GM21381 (cell line): ENCODE measurements at regions not wholly inside any gene's neighbourhood (a gene's known extent, or its start where the extent isn't known, plus 50 kb on each side); places are given as distances from the start of the nearest gene placed in this dataset.
"Not testable (repeated sequence)": the region's sequence is repeated elsewhere in the genome, so short reads cannot be mapped to it uniquely, and the experiment has no call there.

Experiments
- ATAC-seq: cut with Tn5 transposase; IDR thresholded peaks from one replicate; pipeline ENCODE4 v1.9.1; 2021; ENCODE audit warnings: mild to moderate bottlenecking, moderate library complexity; ENCODE audit not compliant: unreplicated experiment

DNA sequence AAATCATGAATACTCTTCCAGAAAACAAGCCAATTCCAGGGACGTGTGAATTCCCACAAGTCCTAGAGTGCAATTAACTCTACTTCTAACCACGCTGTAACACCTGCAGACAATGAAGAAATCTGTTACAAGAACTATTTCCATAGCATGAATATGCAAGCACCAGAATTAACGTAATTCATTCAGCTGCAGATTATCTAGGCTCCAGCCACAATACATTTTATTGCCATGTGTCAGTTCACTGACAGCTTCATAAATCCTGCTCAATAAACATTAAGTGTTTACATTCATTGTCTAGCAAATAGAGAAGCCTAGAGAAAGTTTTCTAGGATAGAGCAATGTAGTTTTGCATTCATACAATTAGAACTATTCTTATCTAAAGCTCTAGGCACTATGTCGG lies 1348.5 kb downstream of the GRIK2 start:
- no peak for ATAC-seq

- no peak for ATAC-seq
Measured at GRCh38 chr6:102736941-102737368, 1343.4 kb downstream of the GRIK2 start.

DNA sequence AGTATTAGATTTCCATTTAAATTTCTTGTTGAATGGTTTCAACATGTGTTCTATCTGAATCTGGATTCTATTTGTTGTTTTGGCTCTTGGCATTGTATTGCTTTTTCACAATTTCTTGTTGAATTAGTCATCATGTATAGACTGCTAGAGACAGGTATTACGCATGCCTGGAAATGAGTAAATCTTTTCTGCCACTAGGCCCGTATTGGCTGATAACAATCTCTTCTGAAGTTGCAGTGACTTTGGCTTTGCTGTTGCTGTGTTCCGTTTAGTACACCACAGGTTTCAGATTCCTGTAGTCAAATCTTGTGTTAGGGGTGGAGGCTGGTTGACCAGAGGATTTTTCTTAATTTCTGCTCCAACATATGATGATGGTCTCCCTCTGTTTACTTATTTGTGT lies 1339.4 kb downstream of the GRIK2 start:
- no peak for ATAC-seq

GRCh38 chr6:102722086-102722485 lies 1328.6 kb downstream of the GRIK2 start:
- ATAC-seq = not testable (repeated sequence)

DNA sequence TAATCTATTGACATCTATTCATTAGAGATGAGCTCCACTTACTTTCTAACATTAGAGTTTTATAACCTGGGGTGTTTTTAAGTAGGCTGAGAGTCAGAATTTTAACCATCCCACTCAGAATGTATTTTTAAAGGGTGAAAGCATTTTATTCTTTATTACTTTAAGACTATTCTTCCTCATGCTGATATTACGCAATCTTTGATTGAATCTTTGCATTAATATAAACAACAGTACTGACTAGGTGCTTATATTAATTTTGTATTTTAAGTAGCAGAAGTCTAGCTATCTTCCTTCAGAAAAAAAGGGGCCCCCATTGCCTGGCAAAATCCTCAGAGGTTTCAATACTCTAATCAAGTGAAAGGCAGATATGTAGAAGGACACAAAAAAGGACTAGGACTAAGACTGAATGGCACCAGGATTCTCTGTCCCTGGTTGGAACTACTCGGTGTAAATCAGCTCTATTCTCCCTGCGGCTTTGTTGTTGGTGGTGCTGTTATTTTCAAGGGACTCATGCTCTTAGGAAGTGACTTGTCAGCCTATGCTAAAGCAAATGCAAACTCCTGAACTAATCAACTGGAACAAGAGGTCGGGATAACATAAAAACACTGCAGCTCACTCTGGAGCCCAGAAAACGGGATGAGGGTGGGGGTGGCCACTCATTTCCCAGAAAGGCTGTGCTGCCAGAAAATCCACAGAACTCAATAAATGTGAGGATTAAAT lies 1324.4 kb downstream of the GRIK2 start:
- ATAC-seq = no peak

DNA sequence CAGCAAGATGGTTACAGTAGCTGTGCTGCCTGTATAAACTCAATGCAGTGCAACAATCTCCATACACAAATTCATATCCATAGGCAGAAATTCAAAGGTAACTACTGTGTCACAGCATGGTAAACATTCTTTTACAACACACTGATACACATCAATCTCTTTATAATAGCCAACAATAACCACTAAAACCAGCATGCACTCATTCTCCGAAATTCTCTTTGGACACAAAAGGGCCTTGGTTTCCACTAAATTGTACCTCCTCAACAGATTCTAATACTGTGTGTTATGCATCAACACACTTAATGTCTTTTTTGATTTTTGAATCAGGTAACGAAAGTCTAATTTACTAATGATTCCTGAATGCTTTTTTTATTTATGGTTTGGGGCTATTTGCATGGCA lies 1323.7 kb downstream of the GRIK2 start:
- no peak for ATAC-seq

DNA sequence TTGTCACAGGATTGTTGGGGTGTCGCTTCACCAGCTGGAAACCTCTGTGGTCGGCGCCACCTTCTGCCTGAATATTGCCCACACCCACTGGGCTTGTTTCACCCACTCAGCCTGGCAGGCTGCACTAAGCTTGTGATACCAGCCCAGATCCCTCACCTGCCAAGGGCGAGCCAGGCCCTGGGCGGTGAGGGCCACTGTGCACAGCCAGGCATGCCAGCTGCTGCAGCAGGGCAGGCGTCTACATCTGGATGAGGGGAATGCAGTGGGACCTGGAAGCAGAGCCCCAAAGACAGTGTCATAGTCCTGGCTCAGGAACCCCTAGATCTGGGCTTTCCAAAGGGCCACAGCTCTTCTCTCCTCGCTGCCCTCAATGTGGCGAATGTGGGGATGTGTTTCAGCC lies 1307.5 kb downstream of the GRIK2 start:
- no peak for ATAC-seq

GRCh38 chr6:102686461-102686860 lies 1293.0 kb downstream of the GRIK2 start:
- ATAC-seq = no peak

- no peak for ATAC-seq
Measured at GRCh38 chr6:102680413-102680812, 1286.9 kb downstream of the GRIK2 start.

DNA sequence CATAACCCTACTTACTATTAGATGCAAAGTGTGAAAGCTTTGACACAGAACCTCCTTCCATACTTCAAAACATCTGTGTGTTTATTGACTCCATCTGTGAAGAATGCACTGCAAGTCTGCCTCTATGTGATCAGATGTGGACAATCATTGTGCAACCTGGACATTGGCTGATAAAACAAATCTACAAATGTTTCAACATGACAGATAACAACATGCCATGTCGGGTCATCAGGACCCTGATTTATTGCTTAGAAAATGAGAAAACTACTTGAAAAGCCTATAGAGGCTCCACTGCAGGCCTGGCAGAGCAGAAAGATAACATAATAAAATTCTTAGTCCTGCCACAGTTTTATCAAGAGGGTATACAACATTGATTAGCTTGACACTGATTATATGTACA lies 1286.4 kb downstream of the GRIK2 start:
- ATAC-seq = no peak

GRCh38 chr6:102677225-102677624 lies 1283.7 kb downstream of the GRIK2 start:
- ATAC-seq = no peak

GRCh38 chr6:102670735-102671134 lies 1277.2 kb downstream of the GRIK2 start:
- ATAC-seq = no peak

DNA sequence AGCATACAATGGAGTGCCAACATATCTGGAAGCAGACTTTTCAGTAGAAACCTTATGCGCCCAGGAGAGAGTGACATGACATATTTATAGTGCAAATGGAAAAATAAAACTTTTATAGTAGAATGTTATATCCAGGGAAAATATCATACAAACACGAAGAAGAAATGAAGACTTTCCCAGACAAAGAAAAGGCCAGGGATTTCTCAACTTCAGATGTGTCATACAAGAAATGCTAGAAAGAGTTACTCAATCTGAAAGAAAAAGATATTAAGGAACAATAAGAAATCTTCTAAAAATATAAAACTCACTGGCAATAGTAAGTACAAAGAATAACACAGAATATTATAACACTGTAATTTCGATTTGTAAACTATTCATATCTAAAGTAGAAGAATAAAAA lies 1269.3 kb downstream of the GRIK2 start:
- ATAC-seq = no peak

DNA sequence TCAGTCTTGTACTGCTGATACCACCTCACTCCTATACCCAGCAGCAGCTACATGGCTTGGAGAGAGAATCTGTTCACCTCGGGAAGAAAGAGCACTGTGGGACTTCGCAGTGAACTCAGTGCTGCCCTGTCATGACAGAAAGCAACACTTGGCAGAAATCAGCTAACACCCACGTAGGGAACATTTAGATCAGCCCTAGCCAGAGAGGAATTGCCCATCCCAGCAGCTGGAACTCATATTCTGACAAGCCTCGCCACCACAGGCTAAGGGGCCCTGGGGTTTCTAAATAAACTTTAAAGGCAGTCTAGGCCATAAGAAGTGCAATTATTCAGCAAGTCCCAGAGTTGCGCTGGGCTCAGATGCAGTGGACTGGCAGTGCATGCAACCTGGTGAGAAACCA lies 1266.8 kb downstream of the GRIK2 start:
- ATAC-seq = no peak

- ATAC-seq = no peak
Measured at GRCh38 chr6:102655823-102656222, 1262.3 kb downstream of the GRIK2 start.

DNA sequence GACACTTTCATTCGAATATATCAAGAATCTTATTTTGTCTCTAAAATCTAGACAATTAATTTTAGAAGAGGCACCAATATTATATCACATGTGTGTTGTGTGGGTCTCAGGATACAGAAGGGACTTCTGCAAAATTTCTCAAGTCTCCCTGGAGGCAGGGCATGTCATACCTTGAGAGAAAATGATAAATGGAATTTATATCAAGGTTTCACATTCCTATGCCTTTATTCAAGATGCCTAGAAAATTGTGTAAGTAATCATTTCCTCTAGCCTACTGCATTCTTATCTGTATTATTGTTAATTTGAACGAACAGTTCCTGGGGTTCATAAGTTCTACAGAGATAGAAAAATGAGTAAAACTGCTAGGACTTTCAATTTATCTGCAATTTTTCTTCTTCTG lies 1247.9 kb downstream of the GRIK2 start:
- ATAC-seq = no peak

DNA sequence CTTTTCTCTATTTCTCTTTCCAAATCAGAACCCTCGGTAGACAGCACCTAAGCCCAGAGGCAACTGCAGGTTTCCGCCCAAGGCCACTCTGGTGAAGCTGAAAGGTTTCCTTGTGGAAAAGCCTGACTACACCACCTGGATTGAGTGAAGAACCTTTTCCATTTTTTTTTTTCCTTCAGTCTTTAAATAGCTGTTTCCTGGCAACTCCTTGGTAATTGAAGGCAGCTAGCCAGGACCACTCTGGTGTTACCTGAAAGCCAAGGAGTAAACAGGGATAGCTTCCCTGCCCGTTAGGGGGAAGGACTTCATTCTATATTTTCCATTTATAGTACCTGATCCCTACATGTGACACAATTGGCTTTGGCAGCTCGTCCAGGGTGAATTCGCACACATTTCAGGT lies 1238.4 kb downstream of the GRIK2 start:
- no peak for ATAC-seq

- ATAC-seq = no peak
Measured at GRCh38 chr6:102623201-102623600, 1229.7 kb downstream of the GRIK2 start.

DNA sequence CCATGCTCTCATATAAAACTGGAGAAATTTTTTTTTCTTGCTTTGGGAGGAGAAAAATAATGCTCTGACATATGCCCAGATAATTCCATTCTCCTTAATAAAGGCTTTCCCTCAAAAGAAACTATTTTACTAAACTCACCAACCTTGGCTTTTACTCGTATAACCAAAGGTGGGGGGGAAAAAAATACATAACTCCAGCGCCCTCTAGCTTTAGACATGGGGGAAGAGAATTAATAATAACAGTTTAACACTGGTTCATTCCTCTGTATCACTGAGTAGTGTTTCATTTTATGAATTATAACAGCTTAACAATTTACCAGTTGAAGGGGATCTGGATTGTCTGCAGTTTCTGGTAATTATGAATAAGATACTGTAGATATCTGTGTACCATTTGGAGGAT lies 1226.1 kb downstream of the GRIK2 start:
- ATAC-seq = no peak

- ATAC-seq = no peak
Measured at GRCh38 chr6:102582569-102582968, 1189.1 kb downstream of the GRIK2 start.

GRCh38 chr6:102581378-102582124 lies 1188.0 kb downstream of the GRIK2 start:
- no peak for ATAC-seq

GRCh38 chr6:102571236-102571908 lies 1177.9 kb downstream of the GRIK2 start:
- ATAC-seq = no peak
